Skeletal muscle cell (primary cell): ENCODE measurements at regions not wholly inside any gene's neighbourhood (a gene's known extent, or its start where the extent isn't known, plus 50 kb on each side); places are given as distances from the start of the nearest gene placed in this dataset.

Experiments
- DNase-seq: peaks from one replicate; pipeline ENCODE4 v3.0.0-alpha.2; 2010; ENCODE audit warnings: low read depth
- H3K4me3 ChIP-seq: 2 replicates; pipeline ENCODE4 v1.5.1; 2011; ENCODE audit warnings: low read depth, mild to moderate bottlenecking, control low read depth, low read length, moderate library complexity

- H3K4me3 ChIP-seq: no peak overlapping the region
- no peak for DNase-seq
Measured at GRCh38 chr1:22217811-22218460, 75.0 kb upstream of the WNT4 start.

- DNase-seq: no peak
- no peak overlapping the region for H3K4me3 ChIP-seq
Measured at GRCh38 chr1:22218618-22219250, 75.8 kb upstream of the WNT4 start.

GRCh38 chr1:22221233-22221780, 78.4 kb upstream of the WNT4 start:
- no peak overlapping the region for H3K4me3 ChIP-seq
- no peak for DNase-seq

- no peak for DNase-seq
- H3K4me3 ChIP-seq: no peak overlapping the region
Measured at GRCh38 chr1:22222723-22223122, 79.8 kb upstream of the WNT4 start.

- no peak overlapping the region for H3K4me3 ChIP-seq
- no peak for DNase-seq
Measured at GRCh38 chr1:22223176-22223575, 80.3 kb upstream of the WNT4 start.

- no peak overlapping the region for H3K4me3 ChIP-seq
- DNase-seq: no peak
Measured at GRCh38 chr1:22224091-22224490, 81.2 kb upstream of the WNT4 start.

- DNase-seq: no peak
- no peak overlapping the region for H3K4me3 ChIP-seq
Measured at GRCh38 chr1:22224631-22225030, 81.7 kb upstream of the WNT4 start.

- DNase-seq: no peak
- H3K4me3 ChIP-seq: no peak overlapping the region
Measured at GRCh38 chr1:22225858-22226589, 83.1 kb upstream of the WNT4 start.

GRCh38 chr1:22228074-22228473, 85.2 kb upstream of the WNT4 start:
- no peak overlapping the region for H3K4me3 ChIP-seq
- no peak for DNase-seq

- no peak overlapping the region for H3K4me3 ChIP-seq
- no peak for DNase-seq
Measured at GRCh38 chr1:22228505-22228911, 85.6 kb upstream of the WNT4 start.

GRCh38 chr1:22229379-22229778, 86.5 kb upstream of the WNT4 start:
- H3K4me3 ChIP-seq: no peak overlapping the region
- DNase-seq: no peak

GRCh38 chr1:22231068-22231593, 88.2 kb upstream of the WNT4 start:
- H3K4me3 ChIP-seq: no peak overlapping the region
- DNase-seq: no peak

GRCh38 chr1:22231995-22232690, 89.2 kb upstream of the WNT4 start:
- no peak for DNase-seq
- H3K4me3 ChIP-seq: no peak overlapping the region

- DNase-seq: no peak
- no peak overlapping the region for H3K4me3 ChIP-seq
Measured at GRCh38 chr1:22233222-22233621, 90.3 kb upstream of the WNT4 start.

GRCh38 chr1:22234476-22235030, 91.7 kb upstream of the WNT4 start:
- no peak for DNase-seq
- H3K4me3 ChIP-seq: no peak overlapping the region

GRCh38 chr1:22236166-22236565, 93.3 kb upstream of the WNT4 start:
- no peak for DNase-seq

GRCh38 chr1:22236900-22237299, 94.0 kb upstream of the WNT4 start:
- no peak for DNase-seq
- H3K4me3 ChIP-seq: no peak overlapping the region

More at GRCh38 chr1:22236166-22236565, 93.3 kb upstream of the WNT4 start:
- H3K4me3 ChIP-seq: no peak overlapping the region

GRCh38 chr1:22237433-22238093, 94.7 kb upstream of the WNT4 start:
- H3K4me3 ChIP-seq: no peak overlapping the region
- no peak for DNase-seq
